H9 (cell line): ENCODE measurements at regions not wholly inside any gene's neighbourhood (a gene's known extent, or its start where the extent isn't known, plus 50 kb on each side); places are given as distances from the start of the nearest gene placed in this dataset.

Experiments used
- DNase-seq: peaks from one replicate; pipeline ENCODE4 v3.0.0-alpha.2; 2017
- H2AFZ ChIP-seq: one replicate; pipeline ENCODE4 v1.6.1; 2013; ENCODE audit warnings: mild to moderate bottlenecking, low read length, control low read depth, moderate library complexity
- H2AK5ac ChIP-seq: 2 replicates; pipeline ENCODE4 v1.6.1; 2013; ENCODE audit warnings: low read length, control low read depth, mixed read lengths; ENCODE audit not compliant: insufficient read length
- H2BK120ac ChIP-seq: one replicate; pipeline ENCODE4 v1.6.1; 2013; ENCODE audit warnings: low read depth, mild to moderate bottlenecking, low read length, control low read depth, inconsistent platforms; ENCODE audit not compliant: poor library complexity, severe bottlenecking
- H2BK12ac ChIP-seq: 2 replicates; pipeline ENCODE4 v1.6.1; 2013; ENCODE audit warnings: low read length, control low read depth, mixed read lengths, low read depth; ENCODE audit not compliant: insufficient read length
- H2BK15ac ChIP-seq: 2 replicates; pipeline ENCODE4 v1.6.1; 2013; ENCODE audit warnings: low read depth, low read length, control low read depth
- H2BK20ac ChIP-seq: one replicate; pipeline ENCODE4 v1.6.1; 2013; ENCODE audit warnings: low read depth, mild to moderate bottlenecking, low read length, control low read depth, inconsistent platforms; ENCODE audit not compliant: poor library complexity, severe bottlenecking
- H2BK5ac ChIP-seq: 2 replicates; pipeline ENCODE4 v1.6.1; 2013; ENCODE audit warnings: low read length, control low read depth, mixed read lengths; ENCODE audit not compliant: insufficient read length
- H3K14ac ChIP-seq: 2 replicates; pipeline ENCODE4 v1.6.1; 2013; ENCODE audit warnings: low read length, control low read depth; ENCODE audit not compliant: insufficient read depth
- H3K18ac ChIP-seq: 2 replicates; pipeline ENCODE4 v1.6.1; 2013; ENCODE audit warnings: low read depth, mild to moderate bottlenecking, mixed read lengths, low read length, control low read depth; ENCODE audit not compliant: insufficient read length
- H3K23ac ChIP-seq: 2 replicates; pipeline ENCODE4 v1.6.1; 2013; ENCODE audit warnings: low read length, control low read depth, mixed read lengths, low read depth; ENCODE audit not compliant: insufficient read length
- H3K23me2 ChIP-seq: 2 replicates; pipeline ENCODE4 v1.6.1; 2013; ENCODE audit warnings: low read depth, mild to moderate bottlenecking, mixed read lengths, low read length, control low read depth; ENCODE audit not compliant: insufficient read length, poor library complexity, severe bottlenecking
- H3K27ac ChIP-seq: 2 replicates; pipeline ENCODE4 v1.5.1; 2013; ENCODE audit warnings: low read length, control low read depth, mixed read lengths, low read depth; ENCODE audit not compliant: insufficient read length
- H3K27me3 ChIP-seq: 2 replicates; pipeline ENCODE4 v1.6.1; 2013; ENCODE audit warnings: low read length, control low read depth, inconsistent platforms; ENCODE audit not compliant: insufficient read depth
- H3K4ac ChIP-seq: 2 replicates; pipeline ENCODE4 v1.6.1; 2013; ENCODE audit warnings: low read depth, mild to moderate bottlenecking, control low read depth, inconsistent platforms, low read length, moderate library complexity
- H3K4me1 ChIP-seq: 2 replicates; pipeline ENCODE4 v1.6.1; 2013; ENCODE audit warnings: low read length, control low read depth, inconsistent platforms; ENCODE audit not compliant: insufficient read depth
- H3K4me2 ChIP-seq: 2 replicates; pipeline ENCODE4 v1.6.1; 2013; ENCODE audit warnings: low read length, control low read depth, mixed read lengths; ENCODE audit not compliant: insufficient read length, insufficient read depth
- H3K56ac ChIP-seq: 2 replicates; pipeline ENCODE4 v1.6.1; 2013; ENCODE audit warnings: low read depth, mild to moderate bottlenecking, mixed read lengths, low read length, control low read depth; ENCODE audit not compliant: insufficient read length
- H3K79me1 ChIP-seq: 2 replicates; pipeline ENCODE4 v1.6.1; 2013; ENCODE audit warnings: low read depth, mild to moderate bottlenecking, moderate library complexity, low read length, control low read depth, inconsistent platforms; ENCODE audit not compliant: insufficient read depth, poor library complexity, severe bottlenecking
- H3K79me2 ChIP-seq: 2 replicates; pipeline ENCODE4 v1.6.1; 2013; ENCODE audit warnings: low read length, control low read depth, inconsistent platforms; ENCODE audit not compliant: insufficient read depth
- H3K9ac ChIP-seq: 2 replicates; pipeline ENCODE4 v1.6.1; 2013; ENCODE audit warnings: low read length, control low read depth, mixed read lengths; ENCODE audit not compliant: insufficient read length; ENCODE audit errors: extremely low read depth
- H3K9me3 ChIP-seq: one replicate; pipeline ENCODE4 v1.6.1; 2013; ENCODE audit warnings: low read depth, low read length, inconsistent platforms; ENCODE audit not compliant: control insufficient read depth
- H3T11ph ChIP-seq: one replicate; pipeline ENCODE4 v1.6.1; 2013; ENCODE audit warnings: mild to moderate bottlenecking, low read length, control low read depth, inconsistent platforms
- H4K20me1 ChIP-seq: one replicate; pipeline ENCODE4 v1.6.1; 2013; ENCODE audit not compliant: control insufficient read depth, insufficient read length, insufficient read depth
- H4K5ac ChIP-seq: 2 replicates; pipeline ENCODE4 v1.6.1; 2013; ENCODE audit warnings: low read depth, mild to moderate bottlenecking, mixed read lengths, low read length, control low read depth; ENCODE audit not compliant: insufficient read length
- H4K8ac ChIP-seq: replicated peaks from 2 replicates; pipeline ENCODE4 v1.6.1; 2013; ENCODE audit warnings: low read length, control low read depth, mixed read lengths, low read depth; ENCODE audit not compliant: insufficient read length
- H4K91ac ChIP-seq: 2 replicates; pipeline ENCODE4 v1.6.1; 2013; ENCODE audit warnings: low read depth, mild to moderate bottlenecking, moderate library complexity, mixed read lengths, low read length, control low read depth; ENCODE audit not compliant: insufficient read length
- H3K27ac Mint-ChIP-seq, 3 experiments: 2 replicates in 2 of 3; 3 replicates in 1 of 3; pipeline ENCODE4 v1.8.0; 2020 to 2021; ENCODE audit warnings: mixed read lengths in 3 of 3, mild to moderate bottlenecking in 1 of 3, moderate library complexity in 1 of 3
- H3K27me3 Mint-ChIP-seq: 2 replicates; pipeline ENCODE4 v1.8.0; 2021; ENCODE audit warnings: low read depth, mild to moderate bottlenecking, moderate library complexity, mixed read lengths
- H3K36me3 Mint-ChIP-seq, 3 experiments: 2 replicates in 2 of 3; 3 replicates in 1 of 3; pipeline ENCODE4 v1.8.0; 2020 to 2021; ENCODE audit warnings: low read depth in 3 of 3, mixed read lengths in 3 of 3; ENCODE audit not compliant: insufficient read depth in 1 of 3
- H3K4me1 Mint-ChIP-seq, 2 experiments: 2 replicates each; pipeline ENCODE4 v1.8.0; 2020; ENCODE audit warnings: mixed read lengths in 2 of 2
- H3K4me3 Mint-ChIP-seq, 2 experiments: 2 replicates in 1 of 2; 3 replicates in 1 of 2; pipeline ENCODE4 v1.8.0; 2020 to 2021; ENCODE audit warnings: mild to moderate bottlenecking in 2 of 2, mixed read lengths in 2 of 2, moderate library complexity in 1 of 2
- H3K9me3 Mint-ChIP-seq, 2 experiments: 2 replicates in 1 of 2; 3 replicates in 1 of 2; pipeline ENCODE4 v1.8.0; 2020; ENCODE audit warnings: mild to moderate bottlenecking in 2 of 2, mixed read lengths in 2 of 2, moderate library complexity in 1 of 2
- CTCF ChIP-seq: fragments of 200-600 bp; sonication (generic); conservative IDR thresholded peaks from 3 replicates; pipeline ENCODE4 v1.8.0; 2021; ENCODE audit warnings: antibody characterized with exemption, mild to moderate bottlenecking
- WGBS: extraction: QIAGEN DNeasy Blood & Tissue Kit; methylation state at CpG from one replicate; pipeline ENCODE4 v1.1.7; 2013; ENCODE audit warnings: missing lambda C conversion rate, low lambda C conversion rate, mixed read lengths; ENCODE audit not compliant: insufficient read length; ENCODE audit errors: extremely low coverage; 5-methylcytosine and 5-hydroxymethylcytosine counted together

DNA sequence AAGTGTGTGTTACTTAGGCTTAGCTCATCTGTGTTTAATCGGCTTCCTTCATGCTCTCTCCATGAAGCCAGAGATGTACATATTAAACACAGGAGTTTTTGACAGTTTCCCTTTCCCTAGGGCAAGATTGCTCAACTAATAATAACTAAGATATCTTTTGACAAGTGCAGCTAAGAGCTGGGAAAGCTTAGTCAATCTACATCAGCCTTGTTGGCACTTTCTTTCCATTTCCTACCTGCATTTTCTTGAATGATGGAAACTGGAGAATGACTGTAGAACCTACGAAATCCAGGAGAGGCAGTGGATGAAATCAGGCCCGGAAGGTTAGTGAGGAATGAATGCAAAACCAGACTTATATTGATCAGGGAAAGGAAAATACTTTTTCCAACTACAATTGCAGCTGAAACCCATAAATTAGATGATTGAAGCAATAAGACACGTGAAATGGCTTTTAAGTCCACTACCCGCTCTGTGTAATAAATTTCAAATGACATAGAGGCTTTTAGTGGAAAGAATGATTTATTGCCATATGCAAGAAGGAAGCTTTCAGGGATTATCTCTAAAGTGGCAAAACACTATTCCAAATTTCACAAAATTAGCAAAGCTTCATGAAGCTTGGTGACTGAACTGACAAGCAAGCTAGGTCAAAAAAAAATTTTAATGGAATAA lies 237.2 kb upstream of the ID4 start:
- H2BK20ac ChIP-seq: no peak overlapping the region
- H3K4me1 Mint-ChIP-seq: peaks cover 0 to 5% of the 10 kb centered on the region in 2 experiments; a peak in 1 of 4 replicates
- no peak overlapping the region for H3K14ac ChIP-seq
- H3K9ac ChIP-seq: no peak overlapping the region
- no peak overlapping the region for H3K56ac ChIP-seq
- TF ChIP-seq CTCF: no peak
- no peaks in the 10 kb centered on the region for H3K79me2 ChIP-seq
- no peaks in the 10 kb centered on the region for H3K27me3 ChIP-seq
- H4K91ac ChIP-seq: no peak overlapping the region
- H2BK120ac ChIP-seq: no peak overlapping the region
- no peak overlapping the region for H3K18ac ChIP-seq
- H3K23ac ChIP-seq: no peak overlapping the region
- H3K27ac ChIP-seq: no peak overlapping the region
- no peaks in the 10 kb centered on the region for H4K20me1 ChIP-seq
- no peaks in the 10 kb centered on the region for H3K9me3 Mint-ChIP-seq
- no peak overlapping the region for H2BK15ac ChIP-seq
- no peak overlapping the region for H3K4ac ChIP-seq
- no peak overlapping the region for H4K5ac ChIP-seq
- no peak overlapping the region for H2BK12ac ChIP-seq
- H3K4me1 ChIP-seq: no peaks in the 10 kb centered on the region; the same call in 1 of the 2 replicates
- no peak overlapping the region for H4K8ac ChIP-seq
- H2BK5ac ChIP-seq: no peak overlapping the region
- WGBS: no CpG with 5 or more reads among the region's 5 CpGs
- H2AK5ac ChIP-seq: no peak overlapping the region
- H3K23me2 ChIP-seq: no peaks in the 10 kb centered on the region
- H3K27ac Mint-ChIP-seq: peak overlapping the region in 1 of 3 experiments; percentile 29; a peak in 1 of 7 replicates
- H3K79me1 ChIP-seq: no peaks in the 10 kb centered on the region
- no peak overlapping the region for H3K4me2 ChIP-seq
- no peak overlapping the region for H2AFZ ChIP-seq
- no peak overlapping the region for H3K4me3 Mint-ChIP-seq
- no peaks in the 10 kb centered on the region for H3K36me3 Mint-ChIP-seq
- H3K9me3 ChIP-seq: no peaks in the 10 kb centered on the region
- no peaks in the 10 kb centered on the region for H3K27me3 Mint-ChIP-seq
- DNase-seq: no peak
- H3T11ph ChIP-seq: no peak overlapping the region
